ENCODE measurements at regions not wholly inside any gene's neighbourhood (a gene's known extent, or its start where the extent isn't known, plus 50 kb on each side); places are given as distances from the start of the nearest gene placed in this dataset.

DNA sequence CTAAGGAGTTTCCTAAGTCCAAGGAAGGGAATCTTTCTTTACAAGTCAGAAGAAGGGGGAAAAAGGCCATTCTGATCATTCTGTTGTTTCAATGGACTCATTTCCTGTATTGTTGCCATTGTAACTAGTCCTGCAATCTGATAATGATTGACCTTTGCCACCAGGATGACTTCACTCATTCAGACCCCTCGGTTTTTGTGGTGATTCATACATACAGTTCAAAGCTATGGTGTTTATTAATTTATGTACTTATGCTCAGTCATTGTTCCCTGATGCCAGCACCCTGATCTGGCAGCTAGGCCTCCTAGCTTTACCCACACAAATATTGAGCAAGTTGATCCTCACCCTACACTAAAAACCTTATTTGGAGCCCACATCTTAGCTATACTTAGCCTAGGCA is 57.6 kb upstream of the ZNF519 start:
- TF ChIP-seq, protein P1, sequence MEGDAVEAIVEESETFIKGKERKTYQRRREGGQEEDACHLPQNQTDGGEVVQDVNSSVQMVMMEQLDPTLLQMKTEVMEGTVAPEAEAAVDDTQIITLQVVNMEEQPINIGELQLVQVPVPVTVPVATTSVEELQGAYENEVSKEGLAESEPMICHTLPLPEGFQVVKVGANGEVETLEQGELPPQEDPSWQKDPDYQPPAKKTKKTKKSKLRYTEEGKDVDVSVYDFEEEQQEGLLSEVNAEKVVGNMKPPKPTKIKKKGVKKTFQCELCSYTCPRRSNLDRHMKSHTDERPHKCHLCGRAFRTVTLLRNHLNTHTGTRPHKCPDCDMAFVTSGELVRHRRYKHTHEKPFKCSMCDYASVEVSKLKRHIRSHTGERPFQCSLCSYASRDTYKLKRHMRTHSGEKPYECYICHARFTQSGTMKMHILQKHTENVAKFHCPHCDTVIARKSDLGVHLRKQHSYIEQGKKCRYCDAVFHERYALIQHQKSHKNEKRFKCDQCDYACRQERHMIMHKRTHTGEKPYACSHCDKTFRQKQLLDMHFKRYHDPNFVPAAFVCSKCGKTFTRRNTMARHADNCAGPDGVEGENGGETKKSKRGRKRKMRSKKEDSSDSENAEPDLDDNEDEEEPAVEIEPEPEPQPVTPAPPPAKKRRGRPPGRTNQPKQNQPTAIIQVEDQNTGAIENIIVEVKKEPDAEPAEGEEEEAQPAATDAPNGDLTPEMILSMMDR (IDR thresholded peaks at IDR 0.05; ENCODE audit: low read depth, low read length): no peak
- TF ChIP-seq POLR2A (IDR thresholded peaks at IDR 0.05; ENCODE audit: extremely low read depth, insufficient read length): no peak
- no peak for TF ChIP-seq MYC (IDR thresholded peaks at IDR 0.05; ENCODE audit: low read depth, low read length)
- TF ChIP-seq, protein P2, sequence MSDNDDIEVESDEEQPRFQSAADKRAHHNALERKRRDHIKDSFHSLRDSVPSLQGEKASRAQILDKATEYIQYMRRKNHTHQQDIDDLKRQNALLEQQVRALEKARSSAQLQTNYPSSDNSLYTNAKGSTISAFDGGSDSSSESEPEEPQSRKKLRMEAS (IDR thresholded peaks at IDR 0.05; ENCODE audit: low read depth, low read length): no peak

Data from NB4 (cell line).